ENCODE measurements at regions not wholly inside any gene's neighbourhood (a gene's known extent, or its start where the extent isn't known, plus 50 kb on each side); places are given as distances from the start of the nearest gene placed in this dataset.

- no peak overlapping the region for H4K8ac ChIP-seq (replicated peaks; ENCODE audit: insufficient read length, low read depth, low read length)
- no peak overlapping the region for H3K9ac ChIP-seq (ENCODE audit: extremely low read depth, insufficient read length, low read length)
- no peaks in the 10 kb centered on the region; the same call in 1 of the 2 replicates for H3K27me3 ChIP-seq (ENCODE audit: insufficient read depth, low read length)
- H3K56ac ChIP-seq (ENCODE audit: insufficient read length, low read depth, low read length): no peak overlapping the region
- no peaks in the 10 kb centered on the region for H3K79me1 ChIP-seq (ENCODE audit: insufficient read depth, low read depth, low read length, poor library complexity, severe bottlenecking)
- no peak overlapping the region for H3K4me3 Mint-ChIP-seq
- peaks cover 7 to 9% (median 8%) of the 10 kb centered on the region in 3 experiments for H3K36me3 Mint-ChIP-seq (ENCODE audit: insufficient read depth in 1 of 3, low read depth in 3 of 3)
- H3K23me2 ChIP-seq (ENCODE audit: insufficient read length, low read depth, low read length, poor library complexity, severe bottlenecking): no peaks in the 10 kb centered on the region
- H3K9me3 Mint-ChIP-seq: peaks cover 9 to 11% of the 10 kb centered on the region in 2 experiments
- TF ChIP-seq CTCF (conservative IDR thresholded peaks at IDR 0.05): no peak
- no peak overlapping the region for H2AFZ ChIP-seq (ENCODE audit: low read length)
- no peak overlapping the region for H3K4ac ChIP-seq (ENCODE audit: low read depth, low read length)
- H3K27ac ChIP-seq (ENCODE audit: insufficient read length, low read depth, low read length): no peak overlapping the region
- H4K91ac ChIP-seq (ENCODE audit: insufficient read length, low read depth, low read length): no peak overlapping the region
- H2BK20ac ChIP-seq (ENCODE audit: low read depth, low read length, poor library complexity, severe bottlenecking): no peak overlapping the region
- no peaks in the 10 kb centered on the region for H3K79me2 ChIP-seq (ENCODE audit: insufficient read depth, low read length)
- H3K4me1 ChIP-seq (ENCODE audit: insufficient read depth, low read length): no peaks in the 10 kb centered on the region
- H3K4me2 ChIP-seq (ENCODE audit: insufficient read depth, insufficient read length, low read length): no peak overlapping the region
- no peak overlapping the region for H3K18ac ChIP-seq (ENCODE audit: insufficient read length, low read depth, low read length)
- peaks cover 9 to 20% of the 10 kb centered on the region in 2 experiments for H3K4me1 Mint-ChIP-seq
- no peak overlapping the region for H3K23ac ChIP-seq (ENCODE audit: insufficient read length, low read depth, low read length)
- no peak overlapping the region for H3K27ac Mint-ChIP-seq
- no peaks in the 10 kb centered on the region for H3K27me3 Mint-ChIP-seq (ENCODE audit: low read depth)
- DNase-seq: no peak
- no peak overlapping the region for H2BK120ac ChIP-seq (ENCODE audit: low read depth, low read length, poor library complexity, severe bottlenecking)
- no peak overlapping the region for H2BK12ac ChIP-seq (ENCODE audit: insufficient read length, low read depth, low read length)
- no peak overlapping the region for H2BK15ac ChIP-seq (ENCODE audit: low read depth, low read length)
- H4K20me1 ChIP-seq (ENCODE audit: control insufficient read depth, insufficient read depth, insufficient read length): no peaks in the 10 kb centered on the region
- no peak overlapping the region for H2BK5ac ChIP-seq (ENCODE audit: insufficient read length, low read length)
- no peak overlapping the region for H2AK5ac ChIP-seq (ENCODE audit: insufficient read length, low read length)
- no peak overlapping the region for H3K14ac ChIP-seq (ENCODE audit: insufficient read depth, low read length)
- H3K9me3 ChIP-seq (ENCODE audit: control insufficient read depth, low read depth, low read length): no peaks in the 10 kb centered on the region
- H3T11ph ChIP-seq (ENCODE audit: low read length): no peak overlapping the region
- H4K5ac ChIP-seq (ENCODE audit: insufficient read length, low read depth, low read length): no peak overlapping the region
These were observed 251.5 kb downstream of the DPY19L2 start for GRCh38 chr12:63416788-63417187.
